ENCODE measurements at regions not wholly inside any gene's neighbourhood (a gene's known extent, or its start where the extent isn't known, plus 50 kb on each side); places are given as distances from the start of the nearest gene placed in this dataset.

GRCh38 chr2:134178138-134178877 lies 75.6 kb upstream of the MGAT5 start:
- no peak for DNase-seq (ENCODE audit: low spot score)
- no peak for TF ChIP-seq CTCF (IDR thresholded peaks at IDR 0.05)
- ATAC-seq (ENCODE audit: low FRiP score) = no peak

GRCh38 chr2:134181219-134181618 lies 72.7 kb upstream of the MGAT5 start:
- TF ChIP-seq CTCF (IDR thresholded peaks at IDR 0.05) = no peak
- DNase-seq (ENCODE audit: low spot score) = no peak
- no peak for ATAC-seq (ENCODE audit: low FRiP score)

- ATAC-seq (ENCODE audit: low FRiP score) = no peak
- DNase-seq (ENCODE audit: low spot score) = no peak
- no peak for TF ChIP-seq CTCF (IDR thresholded peaks at IDR 0.05)
Observed at GRCh38 chr2:134183679-134184078, 70.2 kb upstream of the MGAT5 start.

- no peak for TF ChIP-seq CTCF (IDR thresholded peaks at IDR 0.05)
- ATAC-seq (ENCODE audit: low FRiP score) = no peak
- no peak for DNase-seq (ENCODE audit: low spot score)
Observed at GRCh38 chr2:134185639-134186038, 68.2 kb upstream of the MGAT5 start.

- ATAC-seq (ENCODE audit: low FRiP score) (no peak), DNase-seq (ENCODE audit: low spot score) (no peak)
- TF ChIP-seq CTCF (IDR thresholded peaks at IDR 0.05) = no peak
Observed at GRCh38 chr2:134189009-134189720, 64.7 kb upstream of the MGAT5 start.

GRCh38 chr2:134190062-134190806 lies 63.6 kb upstream of the MGAT5 start:
- no peak for ATAC-seq (ENCODE audit: low FRiP score)
- no peak for TF ChIP-seq CTCF (IDR thresholded peaks at IDR 0.05)
- DNase-seq (ENCODE audit: low spot score) = no peak

Data from omental fat pad (tissue), 3 donors.